ENCODE measurements at regions not wholly inside any gene's neighbourhood (a gene's known extent, or its start where the extent isn't known, plus 50 kb on each side); places are given as distances from the start of the nearest gene placed in this dataset.

DNA sequence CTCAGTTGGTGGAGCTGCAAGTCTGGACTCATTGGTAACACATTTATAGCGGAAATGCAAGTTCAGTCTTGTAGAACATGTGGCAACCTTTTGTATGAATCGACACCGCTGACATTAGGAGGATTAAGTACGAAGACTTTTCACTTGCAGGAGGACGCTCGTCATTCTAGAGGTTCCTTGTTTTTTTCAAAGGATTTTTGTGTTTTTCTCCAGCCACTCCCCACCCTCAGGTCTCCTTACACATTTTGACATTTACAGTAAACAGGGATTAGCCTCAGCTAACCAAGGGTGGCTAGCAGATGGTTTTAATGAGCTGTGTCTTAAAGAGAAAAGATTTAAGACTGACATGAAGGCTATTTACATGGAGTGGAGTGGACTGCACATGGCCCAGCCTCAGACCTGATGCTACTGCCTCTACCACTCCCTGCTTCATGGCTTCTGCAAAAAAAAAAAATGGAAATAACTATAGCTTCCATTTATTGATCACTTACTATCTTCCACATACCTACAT, 173.8 kb downstream of the TRIB2 start:
- TF ChIP-seq EP300 (IDR thresholded peaks at IDR 0.05) (no peak), NFE2L2 (conservative IDR thresholded peaks at IDR 0.05; ENCODE audit: low read length) (no peak), KDM5A (IDR thresholded peaks at IDR 0.05) (no peak), SMC3 (IDR thresholded peaks at IDR 0.05) (no peak), ZFP36 (IDR thresholded peaks at IDR 0.05; ENCODE audit: borderline replicate concordance, partially characterized antibody) (no peak), HDAC2 (IDR thresholded peaks at IDR 0.05) (no peak), BHLHE40 (IDR thresholded peaks at IDR 0.05; ENCODE audit: low read depth, low read length) (no peak), CHD2 (IDR thresholded peaks at IDR 0.05; ENCODE audit: low read length, partially characterized antibody) (no peak), NR3C1 (IDR thresholded peaks at IDR 0.05) (no peak), JUNB (IDR thresholded peaks at IDR 0.05) (no peak), POLR2A (IDR thresholded peaks at IDR 0.05; ENCODE audit: low read length) (no peak), PHF8 (IDR thresholded peaks at IDR 0.05; ENCODE audit: borderline replicate concordance, low read depth) (no peak)
- TF ChIP-seq, protein P1, sequence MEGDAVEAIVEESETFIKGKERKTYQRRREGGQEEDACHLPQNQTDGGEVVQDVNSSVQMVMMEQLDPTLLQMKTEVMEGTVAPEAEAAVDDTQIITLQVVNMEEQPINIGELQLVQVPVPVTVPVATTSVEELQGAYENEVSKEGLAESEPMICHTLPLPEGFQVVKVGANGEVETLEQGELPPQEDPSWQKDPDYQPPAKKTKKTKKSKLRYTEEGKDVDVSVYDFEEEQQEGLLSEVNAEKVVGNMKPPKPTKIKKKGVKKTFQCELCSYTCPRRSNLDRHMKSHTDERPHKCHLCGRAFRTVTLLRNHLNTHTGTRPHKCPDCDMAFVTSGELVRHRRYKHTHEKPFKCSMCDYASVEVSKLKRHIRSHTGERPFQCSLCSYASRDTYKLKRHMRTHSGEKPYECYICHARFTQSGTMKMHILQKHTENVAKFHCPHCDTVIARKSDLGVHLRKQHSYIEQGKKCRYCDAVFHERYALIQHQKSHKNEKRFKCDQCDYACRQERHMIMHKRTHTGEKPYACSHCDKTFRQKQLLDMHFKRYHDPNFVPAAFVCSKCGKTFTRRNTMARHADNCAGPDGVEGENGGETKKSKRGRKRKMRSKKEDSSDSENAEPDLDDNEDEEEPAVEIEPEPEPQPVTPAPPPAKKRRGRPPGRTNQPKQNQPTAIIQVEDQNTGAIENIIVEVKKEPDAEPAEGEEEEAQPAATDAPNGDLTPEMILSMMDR (IDR thresholded peaks at IDR 0.05): no peak

Measured in A549 (cell line).